Chondrocyte (in vitro differentiated cells): ENCODE measurements at regions not wholly inside any gene's neighbourhood (a gene's known extent, or its start where the extent isn't known, plus 50 kb on each side); places are given as distances from the start of the nearest gene placed in this dataset.
"Not testable (repeated sequence)": the region's sequence is repeated elsewhere in the genome, so short reads cannot be mapped to it uniquely, and the experiment has no call there.

Source experiments
- DNase-seq: peaks from one replicate; pipeline ENCODE4 v3.0.0; 2021; ENCODE audit warnings: mixed read lengths, low spot score
- H3K27ac Mint-ChIP-seq: one replicate; pipeline ENCODE4 v1.8.0; 2021; ENCODE audit warnings: mild to moderate bottlenecking, moderate library complexity, mixed read lengths; ENCODE audit not compliant: unreplicated experiment
- H3K27me3 Mint-ChIP-seq: 2 replicates; pipeline ENCODE4 v1.8.0; 2021; ENCODE audit warnings: low read depth, mixed read lengths
- H3K36me3 Mint-ChIP-seq: 2 replicates; pipeline ENCODE4 v1.8.0; 2021; ENCODE audit warnings: low read depth, mixed read lengths
- H3K4me1 Mint-ChIP-seq: 2 replicates; pipeline ENCODE4 v1.8.0; 2021; ENCODE audit warnings: low read depth, mild to moderate bottlenecking, mixed read lengths
- H3K4me3 Mint-ChIP-seq: one replicate; pipeline ENCODE4 v1.8.0; 2021; ENCODE audit warnings: mild to moderate bottlenecking, moderate library complexity, mixed read lengths; ENCODE audit not compliant: unreplicated experiment
- H3K9me3 Mint-ChIP-seq: 2 replicates; pipeline ENCODE4 v1.8.0; 2021; ENCODE audit warnings: low read depth, mixed read lengths
- CTCF ChIP-seq: fragments of 200-600 bp; sonication (generic); IDR thresholded peaks from 2 replicates; pipeline ENCODE4 v1.5.0; 2021; ENCODE audit warnings: antibody characterized with exemption, mild to moderate bottlenecking, moderate library complexity

- no peak for DNase-seq
- no peak overlapping the region for H3K27ac Mint-ChIP-seq
- H3K9me3 Mint-ChIP-seq = no peaks in the 10 kb centered on the region
- no peak for TF ChIP-seq CTCF
- peaks cover 12% of the 10 kb centered on the region for H3K4me1 Mint-ChIP-seq
- H3K36me3 Mint-ChIP-seq = no peaks in the 10 kb centered on the region
- no peak overlapping the region for H3K4me3 Mint-ChIP-seq
- H3K27me3 Mint-ChIP-seq = no peaks in the 10 kb centered on the region
These were observed 58.4 kb upstream of the PPP1R12A start for GRCh38 chr12:79993106-79993862.

GRCh38 chr12:79991586-79991985 is 56.7 kb upstream of the PPP1R12A start:
- Mint-ChIP-seq H3K4me1 (peaks cover 6% of the 10 kb centered on the region), H3K27me3 (no peaks in the 10 kb centered on the region)

GRCh38 chr12:79990509-79991338 is 55.8 kb upstream of the PPP1R12A start:
- not testable (repeated sequence) for H3K36me3 Mint-ChIP-seq, H3K9me3 Mint-ChIP-seq, H3K27me3 Mint-ChIP-seq, DNase-seq, H3K27ac Mint-ChIP-seq, H3K4me1 Mint-ChIP-seq, H3K4me3 Mint-ChIP-seq

More at GRCh38 chr12:79991586-79991985, 56.7 kb upstream of the PPP1R12A start:
- H3K36me3 Mint-ChIP-seq = no peaks in the 10 kb centered on the region
- H3K9me3 Mint-ChIP-seq = no peaks in the 10 kb centered on the region
- no peak overlapping the region for H3K4me3 Mint-ChIP-seq
- no peak for DNase-seq
- no peak for TF ChIP-seq CTCF
- no peak overlapping the region for H3K27ac Mint-ChIP-seq

GRCh38 chr12:79988368-79988767 is 53.5 kb upstream of the PPP1R12A start:
- no peak for TF ChIP-seq CTCF
- H3K36me3 Mint-ChIP-seq = no peaks in the 10 kb centered on the region
- DNase-seq = no peak
- peaks cover 18% of the 10 kb centered on the region for H3K4me1 Mint-ChIP-seq
- H3K9me3 Mint-ChIP-seq = no peaks in the 10 kb centered on the region
- H3K27me3 Mint-ChIP-seq = no peaks in the 10 kb centered on the region
- no peak overlapping the region for H3K4me3 Mint-ChIP-seq
- no peak overlapping the region for H3K27ac Mint-ChIP-seq

- Mint-ChIP-seq H3K4me3 (no peak overlapping the region), H3K4me1 (peaks cover 20% of the 10 kb centered on the region), H3K36me3 (no peaks in the 10 kb centered on the region), H3K9me3 (no peaks in the 10 kb centered on the region), H3K27me3 (no peaks in the 10 kb centered on the region), H3K27ac (peak overlapping the region; percentile 66)
- no peak for DNase-seq
- no peak for TF ChIP-seq CTCF
These were observed 52.8 kb upstream of the PPP1R12A start for GRCh38 chr12:79987731-79988130.
